ENCODE measurements at regions not wholly inside any gene's neighbourhood (a gene's known extent, or its start where the extent isn't known, plus 50 kb on each side); places are given as distances from the start of the nearest gene placed in this dataset.

GRCh38 chr12:118840399-118840798 lies 140.9 kb upstream of the SRRM4 start:
- TF ChIP-seq CTCF (IDR thresholded peaks at IDR 0.05) (peak in 1 of 3 experiments; percentile 34), POLR2A (IDR thresholded peaks at IDR 0.05) (no peak)
